HFFc6 (cell line): ENCODE measurements at regions not wholly inside any gene's neighbourhood (a gene's known extent, or its start where the extent isn't known, plus 50 kb on each side); places are given as distances from the start of the nearest gene placed in this dataset.
"Not testable (repeated sequence)": the region's sequence is repeated elsewhere in the genome, so short reads cannot be mapped to it uniquely, and the experiment has no call there.

ENCODE experiments used
- DNase-seq: peaks from one replicate; pipeline ENCODE4 v3.0.0-alpha.2; 2018
- H3K27ac Mint-ChIP-seq: 2 replicates; pipeline ENCODE4 v1.8.0; 2020; ENCODE audit warnings: mild to moderate bottlenecking, mixed read lengths
- H3K27me3 Mint-ChIP-seq: 2 replicates; pipeline ENCODE4 v1.8.0; 2021; ENCODE audit warnings: mild to moderate bottlenecking, moderate library complexity, mixed read lengths; ENCODE audit not compliant: insufficient read depth
- H3K36me3 Mint-ChIP-seq: 2 replicates; pipeline ENCODE4 v1.8.0; 2021; ENCODE audit warnings: low read depth, mixed read lengths
- H3K4me1 Mint-ChIP-seq: 2 replicates; pipeline ENCODE4 v1.8.0; 2020; ENCODE audit warnings: low read depth, mixed read lengths
- H3K4me3 Mint-ChIP-seq: 2 replicates; pipeline ENCODE4 v1.8.0; 2020; ENCODE audit warnings: mild to moderate bottlenecking, moderate library complexity, mixed read lengths
- H3K9me3 Mint-ChIP-seq: 2 replicates; pipeline ENCODE4 v1.8.0; 2020; ENCODE audit warnings: mild to moderate bottlenecking, mixed read lengths
- CTCF ChIP-seq: fragments of 200-600 bp; sonication (generic); IDR thresholded peaks from 2 replicates; pipeline ENCODE4 v1.5.0; 2021; ENCODE audit warnings: antibody characterized with exemption, mild to moderate bottlenecking

GRCh38 chr16:77500934-77501664, 66.3 kb upstream of the ADAMTS18 start:
- Mint-ChIP-seq H3K9me3 (peaks cover 47% of the 10 kb centered on the region), H3K4me1 (no peaks in the 10 kb centered on the region), H3K27ac (no peak overlapping the region), H3K27me3 (no peaks in the 10 kb centered on the region), H3K4me3 (no peak overlapping the region), H3K36me3 (no peaks in the 10 kb centered on the region)
- DNase-seq, result no peak
- no peak for TF ChIP-seq CTCF

- no peaks in the 10 kb centered on the region for H3K36me3 Mint-ChIP-seq
- TF ChIP-seq CTCF, result no peak
- no peak overlapping the region for H3K27ac Mint-ChIP-seq
- H3K4me1 Mint-ChIP-seq, result no peaks in the 10 kb centered on the region
- no peak for DNase-seq
- peaks cover 47% of the 10 kb centered on the region for H3K9me3 Mint-ChIP-seq
- no peak overlapping the region for H3K4me3 Mint-ChIP-seq
- H3K27me3 Mint-ChIP-seq, result no peaks in the 10 kb centered on the region
Measured at GRCh38 chr16:77502448-77502847, 67.6 kb upstream of the ADAMTS18 start.

- H3K36me3 Mint-ChIP-seq, H3K4me3 Mint-ChIP-seq, DNase-seq, H3K4me1 Mint-ChIP-seq, H3K27me3 Mint-ChIP-seq, H3K27ac Mint-ChIP-seq: not testable (repeated sequence)
- peaks cover 26% of the 10 kb centered on the region for H3K9me3 Mint-ChIP-seq
Measured at GRCh38 chr16:77506492-77506891, 71.7 kb upstream of the ADAMTS18 start.

- Mint-ChIP-seq H3K9me3 (peaks cover 26% of the 10 kb centered on the region), H3K27ac (no peak overlapping the region), H3K4me3 (no peak overlapping the region), H3K36me3 (no peaks in the 10 kb centered on the region; the same call in 1 of the 2 replicates), H3K27me3 (no peaks in the 10 kb centered on the region), H3K4me1 (no peaks in the 10 kb centered on the region)
- DNase-seq, result no peak
- TF ChIP-seq CTCF, result no peak
Measured at GRCh38 chr16:77509051-77509450, 74.2 kb upstream of the ADAMTS18 start.

- H3K36me3 Mint-ChIP-seq, result no peaks in the 10 kb centered on the region; the same call in 1 of the 2 replicates
Measured at GRCh38 chr16:77509796-77510195, 75.0 kb upstream of the ADAMTS18 start.

More at GRCh38 chr16:77509796-77510195, 75.0 kb upstream of the ADAMTS18 start:
- H3K27ac Mint-ChIP-seq, result no peak overlapping the region
- H3K4me3 Mint-ChIP-seq, result no peak overlapping the region
- DNase-seq, result no peak
- TF ChIP-seq CTCF, result no peak
- H3K27me3 Mint-ChIP-seq, result no peaks in the 10 kb centered on the region
- H3K4me1 Mint-ChIP-seq, result no peaks in the 10 kb centered on the region
- H3K9me3 Mint-ChIP-seq, result peaks cover 26% of the 10 kb centered on the region
